H1 (cell line): ENCODE measurements at regions not wholly inside any gene's neighbourhood (a gene's known extent, or its start where the extent isn't known, plus 50 kb on each side); places are given as distances from the start of the nearest gene placed in this dataset.

Experiments used
- CTCF ChIA-PET: fragments of 300-600 bp; sonication (Branson Sonifier 250); formaldehyde crosslinking; loops from one replicate; lab custom pipeline; 2021; ENCODE audit not compliant: partially characterized antibody; lab: Charles Lee
- POLR2A ChIA-PET: fragments of 300-600 bp; sonication (Branson Sonifier 250); formaldehyde crosslinking; loops from one replicate; lab custom pipeline; 2021; ENCODE audit warnings: inconsistent platforms; ENCODE audit not compliant: partially characterized antibody; lab: Charles Lee
- DNase-seq, 2 experiments: peaks; one replicate each; pipeline versions ENCODE4 v3.0.0 to v3.0.0-alpha.2; 2010 to 2022; ENCODE audit warnings: low spot score in 2 of 2, low read depth in 1 of 2, mixed read lengths in 1 of 2
- FAIRE-seq: peaks from 2 replicates; lab custom pipeline; 2011; peaks lifted over from hg19 to GRCh38; lab: Jason Lieb, UNC
- H2AFZ ChIP-seq: 2 replicates; pipeline ENCODE4 v1.8.1; 2012; ENCODE audit warnings: low read length, inconsistent platforms
- H2AK5ac ChIP-seq: 2 replicates; pipeline ENCODE4 v1.6.1; 2013; ENCODE audit warnings: low read depth, low read length
- H2BK120ac ChIP-seq: replicated peaks from 2 replicates; pipeline ENCODE3; 2013; ENCODE audit warnings: low read depth, low read length, inconsistent platforms
- H2BK12ac ChIP-seq: 2 replicates; pipeline ENCODE4 v1.6.1; 2013; ENCODE audit warnings: low read depth, low read length
- H2BK15ac ChIP-seq: 2 replicates; pipeline ENCODE4 v1.6.1; 2013; ENCODE audit warnings: low read length
- H2BK20ac ChIP-seq: 2 replicates; pipeline ENCODE4 v1.6.1; 2013; ENCODE audit warnings: low read length
- H2BK5ac ChIP-seq: 2 replicates; pipeline ENCODE4 v1.6.1; 2013; ENCODE audit warnings: low read depth, low read length
- H3K14ac ChIP-seq: 2 replicates; pipeline ENCODE4 v1.6.1; 2013; ENCODE audit warnings: inconsistent platforms; ENCODE audit not compliant: insufficient read length
- H3K18ac ChIP-seq: 2 replicates; pipeline ENCODE4 v1.6.1; 2013; ENCODE audit warnings: low read length; ENCODE audit errors: extremely low read depth
- H3K23ac ChIP-seq: 2 replicates; pipeline ENCODE4 v1.6.1; 2013; ENCODE audit warnings: inconsistent platforms; ENCODE audit not compliant: insufficient read length
- H3K23me2 ChIP-seq: 2 replicates; pipeline ENCODE4 v1.6.1; 2013; ENCODE audit warnings: low read depth, low read length
- H3K27ac ChIP-seq: 2 replicates; pipeline ENCODE4 v1.6.1; 2011; ENCODE audit warnings: low read depth, low read length, inconsistent platforms
- H3K27me3 ChIP-seq, 4 experiments: replicated peaks in 1 of 4; 1 replicate in 1 of 4; 2 replicates in 3 of 4; pipeline versions ENCODE4 v1.6.1 to v1.8.1; 2011 to 2013; ENCODE audit warnings: low read length in 3 of 4, mild to moderate bottlenecking in 3 of 4, inconsistent platforms in 2 of 4, mixed read lengths in 2 of 4, moderate library complexity in 1 of 4; ENCODE audit not compliant: control insufficient read depth in 3 of 4, insufficient read depth in 3 of 4; ENCODE audit errors: extremely low read depth in 1 of 4
- H3K36me3 ChIP-seq, 4 experiments: 2 replicates each; pipeline versions ENCODE4 v1.6.1 to v1.8.1; 2011 to 2013; ENCODE audit warnings: mild to moderate bottlenecking in 4 of 4, low read length in 3 of 4, moderate library complexity in 2 of 4, control low read depth in 1 of 4, inconsistent platforms in 1 of 4; ENCODE audit not compliant: insufficient read depth in 4 of 4, control insufficient read depth in 2 of 4
- H3K4ac ChIP-seq: replicated peaks from 2 replicates; pipeline ENCODE3; 2013; ENCODE audit warnings: low read length, low read depth, mixed read lengths, inconsistent platforms; ENCODE audit not compliant: insufficient read length
- H3K4me1 ChIP-seq, 4 experiments: replicated peaks in 1 of 4; 1 replicate in 1 of 4; 2 replicates in 3 of 4; pipeline versions ENCODE4 v1.6.1 to v1.8.1; 2011 to 2013; ENCODE audit warnings: low read length in 3 of 4, inconsistent platforms in 2 of 4, mixed read lengths in 1 of 4; ENCODE audit not compliant: insufficient read depth in 4 of 4, control insufficient read depth in 3 of 4
- H3K4me2 ChIP-seq, 2 experiments: 2 replicates each; pipeline versions ENCODE4 v1.6.1 to v1.8.1; 2011 to 2013; ENCODE audit warnings: low read depth in 2 of 2, low read length in 2 of 2, control low read depth in 1 of 2, inconsistent platforms in 1 of 2, mild to moderate bottlenecking in 1 of 2; ENCODE audit not compliant: insufficient read depth in 1 of 2
- H3K4me3 ChIP-seq, 4 experiments: fragments of 200-600, 300-600 bp in 1 of 4; sonication (generic), shearing (Covaris generic), sonication (Bioruptor Twin) in 1 of 4; 2 replicates each; pipeline versions ENCODE4 v1.5.1 to v1.8.1; 2011 to 2016; ENCODE audit warnings: low read length in 4 of 4, low read depth in 3 of 4, control low read depth in 2 of 4, inconsistent platforms in 2 of 4, mild to moderate bottlenecking in 2 of 4, mixed read lengths in 1 of 4, moderate library complexity in 1 of 4; ENCODE audit not compliant: insufficient read depth in 2 of 4; ENCODE audit errors: extremely low read depth in 1 of 4
- H3K56ac ChIP-seq: replicated peaks from 2 replicates; pipeline ENCODE3; 2013; ENCODE audit warnings: low read depth, mild to moderate bottlenecking, mixed read lengths, low read length, inconsistent platforms; ENCODE audit not compliant: insufficient read length
- H3K79me1 ChIP-seq: 2 replicates; pipeline ENCODE4 v1.6.1; 2013; ENCODE audit warnings: low read depth, low read length, control low read depth
- H3K79me2 ChIP-seq, 2 experiments: 2 replicates each; pipeline versions ENCODE4 v1.6.1 to v1.8.1; 2012 to 2013; ENCODE audit warnings: low read length in 2 of 2, mild to moderate bottlenecking in 2 of 2, inconsistent platforms in 1 of 2; ENCODE audit not compliant: insufficient read depth in 2 of 2, control insufficient read depth in 1 of 2
- H3K9ac ChIP-seq, 4 experiments: replicated peaks in 1 of 4; 1 replicate in 1 of 4; 2 replicates in 3 of 4; pipeline versions ENCODE4 v1.6.1 to v1.8.1; 2011 to 2013; ENCODE audit warnings: low read depth in 3 of 4, low read length in 3 of 4, control low read depth in 2 of 4, mild to moderate bottlenecking in 2 of 4, moderate library complexity in 2 of 4, inconsistent platforms in 1 of 4; ENCODE audit errors: extremely low read depth in 1 of 4
- H3K9me3 ChIP-seq, 2 experiments: 2 replicates each; pipeline versions ENCODE4 v1.6.1 to v1.8.1; 2012 to 2013; ENCODE audit warnings: mild to moderate bottlenecking in 2 of 2, moderate library complexity in 2 of 2, control low read depth in 1 of 2, inconsistent platforms in 1 of 2, low read depth in 1 of 2, low read length in 1 of 2, mixed read lengths in 1 of 2; ENCODE audit not compliant: insufficient read depth in 2 of 2
- H4K20me1 ChIP-seq, 2 experiments: replicated peaks in 1 of 2; 2 replicates each; pipeline versions ENCODE3 to v1.8.1; 2011 to 2013; ENCODE audit warnings: inconsistent platforms in 2 of 2, low read length in 2 of 2, mild to moderate bottlenecking in 1 of 2; ENCODE audit not compliant: insufficient read depth in 2 of 2, control insufficient read depth in 1 of 2
- H4K5ac ChIP-seq: 2 replicates; pipeline ENCODE4 v1.6.1; 2013; ENCODE audit warnings: low read length, low read depth, mixed read lengths, inconsistent platforms; ENCODE audit not compliant: insufficient read length
- H4K8ac ChIP-seq: 2 replicates; pipeline ENCODE4 v1.8.0; 2013; ENCODE audit warnings: mild to moderate bottlenecking, moderate library complexity, low read length, inconsistent platforms; ENCODE audit not compliant: insufficient read depth; ENCODE audit errors: extremely low read depth
- H4K91ac ChIP-seq: replicated peaks from 2 replicates; pipeline ENCODE3; 2013; ENCODE audit warnings: low read length, mixed read lengths, inconsistent platforms; ENCODE audit not compliant: insufficient read length
- ASH2L ChIP-seq: fragments of 200-600, 300-600 bp; sonication (generic); IDR thresholded peaks from one replicate; pipeline ENCODE4 v1.7.1; 2017; ENCODE audit warnings: low read length
- CBX5 ChIP-seq: fragments of 300-800, 300-1000 bp; sonication (generic); IDR thresholded peaks from 2 replicates; pipeline ENCODE4 v1.7.1; 2016; ENCODE audit warnings: antibody characterized with exemption, low read length, low read depth
- CBX8 ChIP-seq: fragments of 300-800, 300-1000 bp; sonication (generic); IDR thresholded peaks from 2 replicates; pipeline ENCODE4 v1.7.1; 2016; ENCODE audit warnings: low read depth, low read length, borderline replicate concordance
- CEBPB ChIP-seq: IDR thresholded peaks from 2 replicates; pipeline ENCODE4 v1.6.1; 2012; ENCODE audit warnings: low read depth, low read length
- CHD1 ChIP-seq: IDR thresholded peaks from 2 replicates; pipeline ENCODE4 v1.6.1; 2012; ENCODE audit warnings: low read depth, low read length, improper control_type of control experiment
- CREB1 ChIP-seq: IDR thresholded peaks from 2 replicates; pipeline ENCODE4 v1.6.1; 2012; ENCODE audit warnings: inconsistent platforms
- GTF2F1 ChIP-seq: IDR thresholded peaks from 2 replicates; pipeline ENCODE4 v1.6.1; 2012; ENCODE audit warnings: low read depth, low read length, improper control_type of control experiment, borderline replicate concordance
- JUN ChIP-seq: IDR thresholded peaks from 2 replicates; pipeline ENCODE4 v1.6.1; 2011; ENCODE audit warnings: low read depth, mild to moderate bottlenecking, improper control_type of control experiment, low read length
- KDM5A ChIP-seq: fragments of 200-600 bp; IDR thresholded peaks from 2 replicates; pipeline ENCODE4 v1.7.1; 2012; ENCODE audit warnings: mild to moderate bottlenecking, low read length, inconsistent platforms, mixed read lengths
- RBBP5 ChIP-seq: IDR thresholded peaks from 2 replicates; pipeline ENCODE4 v1.7.1; 2012; ENCODE audit warnings: low read depth, mild to moderate bottlenecking, inconsistent platforms, low read length, moderate library complexity, borderline replicate concordance
- RXRA ChIP-seq: IDR thresholded peaks from 2 replicates; pipeline ENCODE4 v1.6.1; 2011; ENCODE audit warnings: low read depth, mild to moderate bottlenecking, low read length, moderate library complexity; ENCODE audit not compliant: insufficient read depth
- SAP30 ChIP-seq: fragments of 300-600 bp; sonication (generic); IDR thresholded peaks from 2 replicates; pipeline ENCODE4 v1.7.1; 2012; ENCODE audit warnings: low read length, moderate library complexity, mild to moderate bottlenecking, inconsistent platforms; ENCODE audit not compliant: insufficient read depth, insufficient replicate concordance
- SUZ12 ChIP-seq: fragments of 200-600 bp; sonication (generic); IDR thresholded peaks from 2 replicates; pipeline ENCODE4 v1.6.1; 2012; ENCODE audit warnings: mild to moderate bottlenecking, inconsistent platforms, low read length, moderate library complexity, mixed read lengths
- TCF12 ChIP-seq: IDR thresholded peaks from 2 replicates; pipeline ENCODE4 v1.6.1; 2011; ENCODE audit warnings: low read depth, mild to moderate bottlenecking, low read length
- TEAD4 ChIP-seq: IDR thresholded peaks from 2 replicates; pipeline ENCODE4 v1.6.1; 2012; ENCODE audit warnings: low read depth, low read length, inconsistent platforms, mixed read lengths
- WGBS, 2 experiments: shearing (Covaris generic) in 1 of 2; methylation state at CpG; one replicate each; pipeline versions ENCODE4 v1.1.6 to v1.1.7; 2013 to 2015; ENCODE audit warnings: low lambda C conversion rate in 2 of 2, mixed read lengths in 2 of 2, inconsistent platforms in 1 of 2, low coverage in 1 of 2, missing lambda C conversion rate in 1 of 2; ENCODE audit not compliant: insufficient replicate concordance in 2 of 2, insufficient coverage in 1 of 2, insufficient read length in 1 of 2; ENCODE audit errors: extremely low coverage in 1 of 2, missing lambda C conversion rate in 1 of 2; 5-methylcytosine and 5-hydroxymethylcytosine counted together

- 79% methylated on average over 4 of the region's 4 CpGs; no CpG with 5 or more reads in 1 of the 2 experiments for WGBS, 2 experiments
- Histone ChIP-seq H2BK20ac (no peak overlapping the region), H3K4me2 (no peak overlapping the region), H3K9me3 (no peaks in the 10 kb centered on the region), H3K23me2 (no peaks in the 10 kb centered on the region; the same call in 1 of the 2 replicates), H2BK120ac (no peak overlapping the region), H3K4me1 (no peaks in the 10 kb centered on the region), H2BK5ac (no peak overlapping the region), H2AK5ac (no peak overlapping the region), H3K14ac (no peak overlapping the region), H3K56ac (no peak overlapping the region), H4K5ac (no peak overlapping the region), H2BK12ac (no peak overlapping the region), H4K8ac (no peak overlapping the region), H3K4ac (no peak overlapping the region), H3K79me2 (no peaks in the 10 kb centered on the region), H3K18ac (no peak overlapping the region), H3K79me1 (no peaks in the 10 kb centered on the region; the same call in 1 of the 2 replicates), H2AFZ (no peak overlapping the region), H3K36me3 (no peaks in the 10 kb centered on the region), H3K27me3 (no peaks in the 10 kb centered on the region; a peak in 1 of 7 replicates), H3K27ac (no peak overlapping the region), H3K23ac (no peak overlapping the region), H4K91ac (no peak overlapping the region), H3K9ac (no peak overlapping the region), H2BK15ac (no peak overlapping the region), H4K20me1 (peaks cover 0 to 2% of the 10 kb centered on the region in 2 experiments), H3K4me3 (no peak overlapping the region)
- ChIA-PET POLR2A (interaction anchor here (0.6 to 1.4 kb wide), 2 partner anchors 13 to 27 kb away, joined by 3 read pairs; no protein-coding TSS in a partner anchor), CTCF (interaction anchor here (0.6 to 13.8 kb wide), 5 partner anchors 7 to 158 kb away, joined by 3 to 163 read pairs (median 3); no protein-coding TSS in a partner anchor)
- FAIRE-seq = no peak
- no peak for DNase-seq
- TF ChIP-seq GTF2F1 (no peak), CHD1 (no peak), SAP30 (no peak), CREB1 (no peak), RXRA (no peak), JUN (no peak), CEBPB (no peak), KDM5A (no peak), CBX5 (no peak), CBX8 (no peak), RBBP5 (no peak), ASH2L (no peak), TEAD4 (no peak), TCF12 (no peak), SUZ12 (no peak)
Measured at GRCh38 chr6:37575221-37575620, 75.5 kb upstream of the CCDC167 start.
